ENCODE measurements at regions not wholly inside any gene's neighbourhood (a gene's known extent, or its start where the extent isn't known, plus 50 kb on each side); places are given as distances from the start of the nearest gene placed in this dataset.

DNA sequence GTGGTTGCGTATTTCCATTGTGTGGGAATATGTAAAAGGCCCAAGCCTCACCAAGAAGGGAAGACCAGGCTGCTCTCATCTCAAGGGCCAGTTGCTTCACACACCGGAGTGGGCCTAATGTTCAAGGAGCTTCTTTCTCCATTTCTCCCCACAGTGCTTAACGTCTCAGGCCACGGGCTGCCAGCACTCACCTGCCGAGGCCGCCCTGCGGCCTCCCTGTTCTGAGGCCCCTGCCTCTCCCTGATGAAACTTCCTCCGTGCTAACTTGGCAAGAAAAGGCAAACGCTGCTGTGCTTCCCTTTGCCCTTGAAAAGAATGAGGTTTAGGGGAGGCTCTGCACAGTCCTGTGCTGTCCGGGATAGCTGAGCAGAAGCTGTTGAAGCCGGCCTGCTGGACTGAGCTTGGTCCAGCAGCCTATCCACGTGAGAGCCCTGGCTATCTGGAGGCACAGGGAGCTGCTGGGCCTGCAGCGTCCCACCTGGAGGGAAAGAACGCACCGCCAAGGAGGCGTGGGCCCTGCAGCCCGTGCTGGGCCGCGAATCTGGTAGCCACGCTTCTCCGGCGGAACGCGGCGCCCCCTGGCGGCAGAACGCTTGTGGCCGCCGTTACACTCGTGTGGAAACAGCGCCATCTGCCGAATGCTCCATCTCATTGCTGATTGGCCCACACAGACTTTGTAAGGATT, 73.5 kb upstream of the PRSS3 start (continued):
- TF ChIP-seq, protein P1, sequence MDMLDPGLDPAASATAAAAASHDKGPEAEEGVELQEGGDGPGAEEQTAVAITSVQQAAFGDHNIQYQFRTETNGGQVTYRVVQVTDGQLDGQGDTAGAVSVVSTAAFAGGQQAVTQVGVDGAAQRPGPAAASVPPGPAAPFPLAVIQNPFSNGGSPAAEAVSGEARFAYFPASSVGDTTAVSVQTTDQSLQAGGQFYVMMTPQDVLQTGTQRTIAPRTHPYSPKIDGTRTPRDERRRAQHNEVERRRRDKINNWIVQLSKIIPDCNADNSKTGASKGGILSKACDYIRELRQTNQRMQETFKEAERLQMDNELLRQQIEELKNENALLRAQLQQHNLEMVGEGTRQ (IDR thresholded peaks at IDR 0.05; ENCODE audit: low read depth, low read length): no peak

DNA sequence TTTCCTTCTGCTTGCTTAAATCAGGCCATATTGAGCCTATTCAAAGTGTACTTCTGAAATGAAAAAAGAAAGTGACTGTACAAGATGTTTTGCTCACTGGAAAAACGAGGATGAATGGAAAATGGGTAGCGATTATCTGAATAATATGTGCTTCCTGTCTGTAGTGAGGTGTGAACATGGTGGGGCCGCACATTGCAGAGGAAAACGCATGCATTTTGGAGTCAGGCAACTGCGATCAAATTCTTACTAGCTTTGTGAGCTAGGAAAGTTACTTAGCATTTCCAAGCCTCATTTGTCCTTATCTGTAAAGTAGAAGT, 73.0 kb upstream of the PRSS3 start:
- no peaks in the 10 kb centered on the region for H3K9me1 ChIP-seq (ENCODE audit: insufficient read depth, low read length)
- no peak overlapping the region for H3K4ac ChIP-seq (ENCODE audit: low read depth, low read length)
- H4K91ac ChIP-seq (ENCODE audit: insufficient read depth, low read depth, low read length): no peak overlapping the region
- no peak overlapping the region for H2AK9ac ChIP-seq (replicated peaks; ENCODE audit: low read depth, low read length, poor library complexity)
- dilution Hi-C loops (cut with HindIII; ENCODE audit: low sequenced_read_pairs, unreplicated experiment) (no loop called here), intact Hi-C loops (cut with micrococcal nuclease) (loop anchor here (1.0 to 10.0 kb wide), 5 partner anchors 98 to 436 kb away; partner anchors contain the start of genes ANKRD18B, AQP7 and NOL6), in situ Hi-C loops (cut with MboI; ENCODE audit: low sequenced_read_pairs) (loop anchor here (5.0 to 25.0 kb wide), 2 partner anchors 100 to 310 kb away; partner anchors contain the start of gene AQP7)
- POLR2A ChIA-PET (ENCODE audit: unreplicated experiment): no interaction called here
- no peak overlapping the region for H3K4me2 ChIP-seq (ENCODE audit: low read depth, low read length)
- H2AFZ ChIP-seq (replicated peaks; ENCODE audit: low read length, poor library complexity): no peak overlapping the region
- H4K5ac ChIP-seq (ENCODE audit: low read depth, low read length): no peak overlapping the region
- H2BK20ac ChIP-seq (ENCODE audit: low read depth, low read length): no peak overlapping the region
- WGBS, 2 experiments (ENCODE audit: extremely low coverage in 2 of 2, insufficient read length in 1 of 2): 7% methylated on average over 2 of the region's 5 CpGs; no CpG with 5 or more reads in 1 of the 2 experiments
- no peak for TF ChIP-seq MXI1 (IDR thresholded peaks at IDR 0.05; ENCODE audit: borderline replicate concordance, low read depth, low read length)
- no peak for TF ChIP-seq NFE2L2 (IDR thresholded peaks at IDR 0.05; ENCODE audit: low read depth, low read length)
- TF ChIP-seq SMC3 (IDR thresholded peaks at IDR 0.05; ENCODE audit: low read depth, low read length): no peak
- TF ChIP-seq RCOR1 (IDR thresholded peaks at IDR 0.05; ENCODE audit: insufficient replicate concordance, low read length): no peak
- no peak for TF ChIP-seq RFX5 (IDR thresholded peaks at IDR 0.05; ENCODE audit: low read depth, low read length)
- TF ChIP-seq, protein P1 (IDR thresholded peaks at IDR 0.05; ENCODE audit: low read depth, low read length): no peak
- H3K4me1 ChIP-seq (ENCODE audit: control insufficient read depth, insufficient read depth, low read length): no peaks in the 10 kb centered on the region
- DNase-seq (no peak), ATAC-seq (ENCODE audit: low read depth) (no peak)
- no peak overlapping the region for H3K56ac ChIP-seq (ENCODE audit: extremely low read depth, insufficient read depth, low read length)
- H3K27ac ChIP-seq (ENCODE audit: insufficient read depth, low read length): no peak overlapping the region
- H4K20me1 ChIP-seq (ENCODE audit: insufficient read depth, low read length): no peaks in the 10 kb centered on the region
- CTCF ChIA-PET: interaction anchor here (0.7 to 5.0 kb wide), 3 partner anchors 96 to 315 kb away, joined by 3 to 35 read pairs (median 3); no protein-coding TSS in a partner anchor
- no peaks in the 10 kb centered on the region for H3K9me3 ChIP-seq (ENCODE audit: control insufficient read depth, insufficient read depth, low read length)
- no peak overlapping the region for H3K4me3 ChIP-seq (ENCODE audit: insufficient read depth, low read depth, low read length)
- no peak overlapping the region for H2BK120ac ChIP-seq (ENCODE audit: low read depth, low read length)
- H4K8ac ChIP-seq (ENCODE audit: low read depth in 2 of 2, low read length in 2 of 2): no peak overlapping the region
- H2BK15ac ChIP-seq (ENCODE audit: low read depth, low read length): no peak overlapping the region
- no peak overlapping the region for H3K9ac ChIP-seq (ENCODE audit: low read depth, low read length)
- no peak overlapping the region for H3K18ac ChIP-seq (ENCODE audit: low read depth, low read length)
- no TSS peak for BruUV-seq (replicated peaks)
- H2BK5ac ChIP-seq (ENCODE audit: low read depth, low read length, poor library complexity, severe bottlenecking): no peak overlapping the region
- H2AK5ac ChIP-seq (ENCODE audit: low read depth, low read length): no peak overlapping the region
- H3K79me1 ChIP-seq (ENCODE audit: low read depth in 1 of 2, low read length in 2 of 2): no peaks in the 10 kb centered on the region
- H3K23ac ChIP-seq (ENCODE audit: low read depth, low read length): no peak overlapping the region
- H3K14ac ChIP-seq (replicated peaks; ENCODE audit: low read depth, low read length): no peak overlapping the region
- H3K27me3 ChIP-seq (ENCODE audit: control insufficient read depth, insufficient read depth, low read length): peaks cover 11% of the 10 kb centered on the region
- H3K36me3 ChIP-seq (ENCODE audit: control insufficient read depth, insufficient read depth, low read length): no peaks in the 10 kb centered on the region

Data from IMR-90 (cell line).